ENCODE measurements at regions not wholly inside any gene's neighbourhood (a gene's known extent, or its start where the extent isn't known, plus 50 kb on each side); places are given as distances from the start of the nearest gene placed in this dataset.

DNA sequence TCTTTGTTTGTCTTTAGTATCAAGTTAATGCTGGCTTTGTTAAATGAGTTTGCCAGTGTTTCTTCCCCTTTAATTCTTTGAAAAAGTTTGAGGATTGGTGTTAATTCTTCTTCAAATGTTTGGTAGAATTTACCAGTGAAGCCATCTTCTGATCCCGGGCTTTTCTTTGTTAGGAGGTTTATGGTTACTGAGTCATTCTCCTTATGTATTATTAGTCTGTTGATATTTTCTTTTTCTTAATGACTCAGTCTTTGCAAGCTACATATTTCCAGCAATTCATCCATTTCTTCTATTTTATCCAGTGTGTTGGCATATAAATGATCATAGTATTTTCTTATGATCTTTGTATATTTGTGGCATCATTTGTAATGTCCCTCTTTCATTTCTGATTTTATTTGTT, 74.5 kb upstream of the SPINK5 start:
- TF ChIP-seq POLR2A (IDR thresholded peaks at IDR 0.05) (no peak), CTCF (IDR thresholded peaks at IDR 0.05) (no peak), POLR2AphosphoS5 (IDR thresholded peaks at IDR 0.05) (no peak)
